GM21526 (cell line): ENCODE measurements at regions not wholly inside any gene's neighbourhood (a gene's known extent, or its start where the extent isn't known, plus 50 kb on each side); places are given as distances from the start of the nearest gene placed in this dataset.

ENCODE experiments used
- ATAC-seq: cut with Tn5 transposase; IDR thresholded peaks from one replicate; pipeline ENCODE4 v1.9.1; 2021; ENCODE audit warnings: moderate library complexity; ENCODE audit not compliant: unreplicated experiment, low FRiP score

DNA sequence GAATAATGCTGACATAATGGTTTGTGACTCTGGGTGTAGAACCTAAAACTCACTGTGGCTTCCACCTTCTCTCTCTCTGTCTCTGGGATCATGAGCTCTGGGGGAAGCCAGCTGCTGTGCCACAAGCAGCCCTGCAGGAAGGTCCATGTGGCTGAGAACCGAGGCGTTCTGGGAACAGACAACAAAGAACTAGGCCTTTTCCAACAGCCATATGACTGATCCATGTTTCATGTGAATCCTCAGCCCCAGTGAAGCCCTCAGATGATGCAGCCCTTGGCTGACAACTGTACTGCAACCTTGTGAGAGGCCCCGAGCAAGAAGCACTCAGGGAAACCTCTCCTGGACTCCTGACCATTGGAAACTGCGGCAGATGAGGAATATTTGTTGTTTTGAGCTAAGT is 56.6 kb downstream of the HLA-G start:
- ATAC-seq = no peak

DNA sequence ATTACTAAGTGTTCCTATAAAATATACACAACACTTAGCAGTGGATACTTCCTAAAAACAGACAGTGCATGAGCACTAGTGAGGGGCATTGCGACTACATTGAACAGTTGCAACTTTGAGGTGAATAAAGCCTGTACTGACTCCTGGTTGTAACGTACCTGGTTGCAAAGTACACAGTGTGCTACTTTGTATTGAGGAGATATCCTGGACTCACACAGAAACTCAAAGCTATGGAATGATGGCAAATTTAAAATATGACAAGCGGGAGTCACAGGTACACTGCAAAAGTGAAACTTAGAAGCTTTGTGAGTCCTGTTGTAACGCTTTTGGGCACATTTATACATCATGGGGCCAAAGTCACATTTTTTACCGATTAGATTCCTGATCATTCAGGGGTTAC is 55.6 kb upstream of the HLA-A start:
- no peak for ATAC-seq

DNA sequence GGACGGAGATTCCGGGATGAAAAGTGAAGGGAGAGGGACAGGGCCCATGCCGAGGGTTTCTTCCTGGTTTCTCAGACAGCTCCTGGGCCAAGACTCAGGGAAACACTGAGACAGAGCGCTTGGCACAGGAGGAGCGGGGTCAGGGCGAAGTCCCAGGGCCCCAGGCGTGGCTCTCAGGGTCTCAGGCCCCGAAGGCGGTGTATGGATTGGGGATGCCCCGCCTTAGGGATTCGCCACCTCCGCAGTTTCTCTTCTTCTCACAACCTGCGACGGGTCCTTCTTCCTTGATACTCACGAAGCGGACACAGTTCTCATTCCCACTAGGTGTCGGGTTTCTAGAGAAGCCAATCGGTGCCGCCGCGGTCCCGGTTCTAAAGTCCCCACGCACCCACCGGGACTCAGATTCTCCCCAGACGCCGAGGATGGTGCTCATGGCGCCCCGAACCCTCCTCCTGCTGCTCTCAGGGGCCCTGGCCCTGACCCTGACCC is 55.0 kb upstream of the HLA-A start:
- peak; percentile 28 for ATAC-seq

DNA sequence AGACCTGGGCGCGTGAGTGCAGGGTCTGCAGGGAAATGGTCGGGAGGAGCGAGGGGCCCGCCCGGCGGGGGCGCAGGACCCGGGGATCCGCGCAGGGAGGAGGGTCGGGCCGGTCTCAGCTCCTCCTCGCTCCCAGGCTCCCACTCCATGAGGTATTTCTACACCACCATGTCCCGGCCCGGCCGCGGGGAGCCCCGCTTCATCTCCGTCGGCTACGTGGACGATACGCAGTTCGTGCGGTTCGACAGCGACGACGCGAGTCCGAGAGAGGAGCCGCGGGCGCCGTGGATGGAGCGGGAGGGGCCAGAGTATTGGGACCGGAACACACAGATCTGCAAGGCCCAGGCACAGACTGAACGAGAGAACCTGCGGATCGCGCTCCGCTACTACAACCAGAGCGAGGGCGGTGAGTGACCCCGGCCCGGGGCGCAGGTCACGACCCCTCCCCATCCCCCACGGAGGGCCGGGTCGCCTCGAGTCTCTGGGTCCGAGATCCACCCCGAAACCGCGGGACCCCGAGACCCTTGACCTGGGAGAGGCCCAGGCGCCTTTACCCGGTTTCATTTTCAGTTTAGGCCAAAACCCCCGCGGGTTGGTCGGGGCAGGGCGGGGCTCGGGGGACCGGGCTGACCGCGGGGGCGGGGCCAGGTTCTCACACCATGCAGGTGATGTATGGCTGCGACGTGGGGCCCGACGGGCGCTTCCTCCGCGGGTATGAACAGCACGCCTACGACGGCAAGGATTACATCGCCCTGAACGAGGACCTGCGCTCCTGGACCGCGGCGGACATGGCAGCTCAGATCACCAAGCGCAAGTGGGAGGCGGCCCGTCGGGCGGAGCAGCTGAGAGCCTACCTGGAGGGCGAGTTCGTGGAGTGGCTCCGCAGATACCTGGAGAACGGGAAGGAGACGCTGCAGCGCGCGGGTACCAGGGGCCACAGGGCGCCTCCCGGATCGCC is 54.2 kb upstream of the HLA-A start:
- ATAC-seq = peak; percentile 71
